Neural cell (in vitro differentiated cells): ENCODE measurements at regions not wholly inside any gene's neighbourhood (a gene's known extent, or its start where the extent isn't known, plus 50 kb on each side); places are given as distances from the start of the nearest gene placed in this dataset.

Source experiments
- H2AFZ ChIP-seq: fragments of 200-600, 300-800 bp; sonication (generic), shearing (Covaris generic); 2 replicates; pipeline ENCODE4 v1.6.0; 2014; ENCODE audit warnings: low read depth, mild to moderate bottlenecking, antibody characterized with exemption, low read length, moderate library complexity
- H3F3A ChIP-seq: fragments of 200-600 bp; shearing (Covaris generic); 2 replicates; pipeline ENCODE4 v1.6.1; 2016; ENCODE audit warnings: mild to moderate bottlenecking, moderate library complexity, mixed read lengths, antibody characterized with exemption, low read length; ENCODE audit not compliant: insufficient read depth, poor library complexity, severe bottlenecking
- H3K27ac ChIP-seq: fragments of 200-600, 300-800 bp; sonication (generic), shearing (Covaris generic); 2 replicates; pipeline ENCODE4 v1.5.1; 2014; ENCODE audit warnings: mild to moderate bottlenecking, low read length, moderate library complexity
- H3K27me3 ChIP-seq: fragments of 300-800, 200-600 bp; sonication (generic), shearing (Covaris generic); 2 replicates; pipeline ENCODE4 v1.6.0; 2014; ENCODE audit warnings: mild to moderate bottlenecking, low read depth, low read length, moderate library complexity; ENCODE audit not compliant: insufficient read depth
- H3K36me3 ChIP-seq: fragments of 300-800, 200-600 bp; sonication (generic), shearing (Covaris generic); 2 replicates; pipeline ENCODE4 v1.5.1; 2014; ENCODE audit warnings: mild to moderate bottlenecking, antibody characterized with exemption, low read length, moderate library complexity; ENCODE audit not compliant: insufficient read depth
- H3K4me2 ChIP-seq: fragments of 300-800, 200-600 bp; sonication (generic), shearing (Covaris generic); 2 replicates; pipeline ENCODE4 v1.6.0; 2014; ENCODE audit warnings: mild to moderate bottlenecking, low read length
- H3K4me3 ChIP-seq: fragments of 300-800, 200-600 bp; sonication (generic), shearing (Covaris generic); 2 replicates; pipeline ENCODE4 v1.5.1; 2014; ENCODE audit warnings: mild to moderate bottlenecking, low read length, moderate library complexity
- H3K79me2 ChIP-seq: fragments of 200-600 bp; shearing (Covaris generic); replicated peaks from 2 replicates; pipeline ENCODE4 v1.6.0; 2014; ENCODE audit warnings: mild to moderate bottlenecking, low read length, moderate library complexity; ENCODE audit not compliant: insufficient read depth
- H3K9ac ChIP-seq: fragments of 300-800, 200-600 bp; sonication (generic), shearing (Covaris generic); 2 replicates; pipeline ENCODE4 v1.6.1; 2016; ENCODE audit warnings: mild to moderate bottlenecking, low read length, mixed read lengths
- H3K9me2 ChIP-seq: fragments of 200-600 bp; shearing (Covaris generic); 2 replicates; pipeline ENCODE4 v1.6.1; 2016; ENCODE audit warnings: mild to moderate bottlenecking, low read length, mixed read lengths; ENCODE audit not compliant: insufficient read depth
- H3K9me3 ChIP-seq: fragments of 200-600, 300-800 bp; sonication (generic), shearing (Covaris generic); 2 replicates; pipeline ENCODE4 v1.6.1; 2016; ENCODE audit warnings: mild to moderate bottlenecking, mixed run types, low read length, moderate library complexity, mixed read lengths
- H4K20me1 ChIP-seq: fragments of 200-600 bp; shearing (Covaris generic); 2 replicates; pipeline ENCODE4 v1.6.1; 2016; ENCODE audit warnings: mild to moderate bottlenecking, mixed run types; ENCODE audit not compliant: insufficient read depth
- CTCF ChIP-seq: fragments of 450-650 bp; IDR thresholded peaks from 2 replicates; pipeline ENCODE4 v1.5.1; 2014; ENCODE audit warnings: antibody characterized with exemption, mild to moderate bottlenecking, moderate library complexity; ENCODE audit not compliant: poor library complexity, severe bottlenecking
- EP300 ChIP-seq: fragments of 450-650 bp; conservative IDR thresholded peaks from 2 replicates; pipeline ENCODE4 v1.6.1; 2014; ENCODE audit warnings: antibody characterized with exemption, mild to moderate bottlenecking, moderate library complexity; ENCODE audit not compliant: poor library complexity, severe bottlenecking
- EZH2 ChIP-seq: fragments of 200-600, 300-800 bp; shearing (Covaris generic), sonication (generic); IDR thresholded peaks from 2 replicates; pipeline ENCODE4 v1.6.1; 2014; ENCODE audit warnings: antibody characterized with exemption, low read length, borderline replicate concordance, mild to moderate bottlenecking; ENCODE audit not compliant: insufficient read depth, poor library complexity, severe bottlenecking
- MXI1 ChIP-seq: fragments of 450-650 bp; conservative IDR thresholded peaks from 2 replicates; pipeline ENCODE4 v1.6.1; 2014; ENCODE audit warnings: antibody characterized with exemption, mild to moderate bottlenecking; ENCODE audit not compliant: poor library complexity, severe bottlenecking
- POLR2AphosphoS5 ChIP-seq: IDR thresholded peaks from 2 replicates; pipeline ENCODE4 v1.6.1; 2012
- RAD21 ChIP-seq: fragments of 450-650 bp; conservative IDR thresholded peaks from 2 replicates; pipeline ENCODE4 v1.6.1; 2014; ENCODE audit warnings: antibody characterized with exemption, mild to moderate bottlenecking, moderate library complexity
- REST ChIP-seq: IDR thresholded peaks from 2 replicates; pipeline ENCODE4 v1.6.1; 2012; ENCODE audit warnings: borderline replicate concordance
- SMC3 ChIP-seq: fragments of 450-650 bp; conservative IDR thresholded peaks from 2 replicates; pipeline ENCODE4 v1.6.1; 2014; ENCODE audit warnings: antibody characterized with exemption, mild to moderate bottlenecking, moderate library complexity; ENCODE audit not compliant: poor library complexity
- TAF1 ChIP-seq: IDR thresholded peaks from 2 replicates; pipeline ENCODE4 v1.6.1; 2012; ENCODE audit warnings: low read depth

GRCh38 chr7:136030867-136031318 is 53.7 kb upstream of the MTPN start:
- TF ChIP-seq POLR2AphosphoS5 = no peak
- TF ChIP-seq EZH2 = no peak
- TF ChIP-seq REST = no peak
- no peak for TF ChIP-seq MXI1
- no peak for TF ChIP-seq TAF1
- TF ChIP-seq CTCF = no peak
- TF ChIP-seq RAD21 = no peak
- no peak for TF ChIP-seq SMC3
- TF ChIP-seq EP300 = no peak
- no peak overlapping the region for H3K27ac ChIP-seq
- H3K36me3 ChIP-seq = no peaks in the 10 kb centered on the region
- H3K9me3 ChIP-seq = no peaks in the 10 kb centered on the region
- no peak overlapping the region for H3K4me2 ChIP-seq
- no peak overlapping the region for H3K4me3 ChIP-seq
- no peaks in the 10 kb centered on the region for H3F3A ChIP-seq
- no peaks in the 10 kb centered on the region for H4K20me1 ChIP-seq
- no peaks in the 10 kb centered on the region for H3K9me2 ChIP-seq
- H3K27me3 ChIP-seq = no peaks in the 10 kb centered on the region
- H2AFZ ChIP-seq = no peak overlapping the region
- no peak overlapping the region for H3K9ac ChIP-seq
- H3K79me2 ChIP-seq = no peaks in the 10 kb centered on the region

- Histone ChIP-seq H3K4me2 (no peak overlapping the region), H3K4me3 (no peak overlapping the region), H3F3A (no peaks in the 10 kb centered on the region), H2AFZ (no peak overlapping the region), H3K27me3 (no peaks in the 10 kb centered on the region), H3K27ac (no peak overlapping the region), H3K79me2 (no peaks in the 10 kb centered on the region), H3K9me3 (no peaks in the 10 kb centered on the region), H4K20me1 (no peaks in the 10 kb centered on the region), H3K9me2 (no peaks in the 10 kb centered on the region), H3K36me3 (no peaks in the 10 kb centered on the region), H3K9ac (no peak overlapping the region)
- TF ChIP-seq MXI1 (no peak), SMC3 (no peak), POLR2AphosphoS5 (no peak), RAD21 (no peak), EZH2 (no peak)
Measured at GRCh38 chr7:136030330-136030729, 53.2 kb upstream of the MTPN start.

GRCh38 chr7:136027160-136027559 is 50.0 kb upstream of the MTPN start:
- H3K27ac ChIP-seq = no peak overlapping the region
- no peaks in the 10 kb centered on the region for H3K9me3 ChIP-seq
- H4K20me1 ChIP-seq = no peaks in the 10 kb centered on the region
- no peak overlapping the region for H3K9ac ChIP-seq
- H3K79me2 ChIP-seq = no peaks in the 10 kb centered on the region
- no peaks in the 10 kb centered on the region for H3F3A ChIP-seq
- TF ChIP-seq REST = no peak
- TF ChIP-seq TAF1 = no peak
- no peak for TF ChIP-seq EZH2
- TF ChIP-seq EP300 = no peak
- TF ChIP-seq RAD21 = no peak
- no peak for TF ChIP-seq MXI1
- no peak for TF ChIP-seq SMC3
- no peak for TF ChIP-seq POLR2AphosphoS5
- TF ChIP-seq CTCF = no peak
- no peaks in the 10 kb centered on the region for H3K9me2 ChIP-seq
- H3K36me3 ChIP-seq = no peaks in the 10 kb centered on the region
- H2AFZ ChIP-seq = no peak overlapping the region
- H3K4me3 ChIP-seq = no peak overlapping the region
- no peaks in the 10 kb centered on the region for H3K27me3 ChIP-seq
- H3K4me2 ChIP-seq = no peak overlapping the region
